ENCODE measurements at regions not wholly inside any gene's neighbourhood (a gene's known extent, or its start where the extent isn't known, plus 50 kb on each side); places are given as distances from the start of the nearest gene placed in this dataset.

DNA sequence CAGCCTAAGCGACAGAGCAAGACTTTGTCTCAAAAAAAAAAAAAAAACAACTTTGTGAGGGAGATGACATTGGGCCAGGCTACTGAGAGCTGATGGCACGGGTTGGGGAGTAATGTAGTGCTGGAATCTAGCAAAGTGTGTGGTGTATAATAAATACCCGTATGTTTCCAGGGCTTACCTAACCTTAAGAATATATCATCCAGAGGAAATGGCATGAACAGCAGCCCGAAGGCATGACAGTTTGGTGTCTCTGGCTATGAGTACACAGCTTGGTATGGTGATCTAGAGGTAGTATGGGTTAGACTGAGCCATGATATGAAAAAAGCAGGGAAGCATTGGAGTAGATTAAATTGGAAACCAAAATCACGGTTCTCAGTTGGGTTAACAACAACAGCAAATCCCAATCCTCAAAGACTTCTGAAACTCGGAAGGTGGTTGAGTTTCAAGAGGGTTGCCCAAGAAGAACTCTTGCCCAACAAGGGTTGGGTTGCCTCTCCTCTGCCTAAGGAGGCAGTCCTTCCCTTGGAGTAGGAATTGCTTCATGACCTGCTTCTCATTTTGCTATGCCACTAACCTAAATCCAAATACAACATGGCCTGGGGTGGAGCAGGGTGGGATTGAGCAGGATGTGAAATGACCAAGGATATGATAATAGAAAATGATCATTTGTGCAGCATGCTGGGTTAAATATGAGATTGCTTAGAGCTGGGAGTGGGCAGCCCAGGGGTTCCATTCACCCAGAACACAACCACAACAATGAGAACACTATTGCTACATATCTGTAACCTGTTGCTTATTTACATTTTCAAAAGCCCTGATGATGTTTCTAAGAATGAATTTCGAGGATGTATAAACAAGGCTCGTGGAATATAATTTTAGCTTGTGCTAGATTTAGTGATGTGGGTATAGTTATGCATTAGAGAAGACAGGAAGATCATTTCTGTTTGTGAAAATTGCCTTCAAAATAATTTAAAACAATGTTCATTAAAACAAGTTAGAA is 64.6 kb upstream of the ZFR start:
- H3K36me3 ChIP-seq (ENCODE audit: insufficient read depth, insufficient read length, low read length): no peaks in the 10 kb centered on the region
- no peak overlapping the region for H3K4me3 ChIP-seq (ENCODE audit: insufficient read length, low read depth)
- TF ChIP-seq SUZ12 (IDR thresholded peaks at IDR 0.05; ENCODE audit: extremely low read depth, insufficient read depth, insufficient read length) (no peak), ZNF274 (IDR thresholded peaks at IDR 0.05; ENCODE audit: low read depth, low read length) (no peak), YY1 (IDR thresholded peaks at IDR 0.05; ENCODE audit: insufficient read depth, insufficient read length) (no peak)
- H3K9ac ChIP-seq (ENCODE audit: insufficient read length, low read depth): no peak overlapping the region
- no peaks in the 10 kb centered on the region for H3K9me3 ChIP-seq (ENCODE audit: insufficient read depth, low read length)
- peaks cover 7% of the 10 kb centered on the region for H3K4me1 ChIP-seq (ENCODE audit: insufficient read depth, insufficient read length)
- DNase-seq (ENCODE audit: low read depth, low spot score): no peak
- H3K27me3 ChIP-seq (ENCODE audit: insufficient read depth, insufficient read length): no peaks in the 10 kb centered on the region

DNA sequence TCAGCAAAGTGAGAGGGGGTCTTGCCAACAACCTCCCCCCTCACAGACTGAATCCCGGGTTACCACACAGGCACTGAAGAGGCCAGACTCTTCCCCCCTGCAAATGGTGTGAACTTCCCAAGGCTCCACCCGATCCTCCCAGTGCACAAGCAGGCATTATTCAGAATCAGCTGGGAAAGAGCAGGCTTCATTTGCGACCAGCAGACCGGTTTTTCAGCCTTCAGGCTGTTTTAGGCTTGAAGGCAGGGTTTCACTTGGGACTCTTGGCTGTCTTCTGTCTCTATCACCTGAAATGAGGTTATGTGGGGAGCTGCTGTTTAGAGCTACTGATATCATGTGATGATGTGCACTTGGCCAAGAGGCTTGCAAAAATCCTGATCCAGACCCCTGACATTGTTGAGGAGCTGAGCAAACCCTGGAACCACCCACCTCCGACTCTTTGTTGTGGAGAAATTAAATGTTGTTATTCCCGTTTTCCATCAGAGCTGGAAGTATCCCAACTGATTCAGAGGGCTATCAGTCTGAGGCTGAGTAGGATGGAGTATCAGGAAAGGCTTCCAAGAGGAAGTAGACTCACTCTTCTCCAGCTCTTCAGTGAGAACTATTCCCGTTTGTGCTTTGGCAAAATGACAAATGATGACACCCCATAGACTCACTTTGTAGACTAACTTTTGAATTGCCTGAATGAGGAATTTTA is 63.3 kb upstream of the ZFR start:
- H3K9me3 ChIP-seq (ENCODE audit: insufficient read depth, low read length): no peaks in the 10 kb centered on the region
- peaks cover 7% of the 10 kb centered on the region for H3K4me1 ChIP-seq (ENCODE audit: insufficient read depth, insufficient read length)
- no peak for TF ChIP-seq ZNF274 (IDR thresholded peaks at IDR 0.05; ENCODE audit: low read depth, low read length)
- TF ChIP-seq YY1 (IDR thresholded peaks at IDR 0.05; ENCODE audit: insufficient read depth, insufficient read length): no peak
- TF ChIP-seq SUZ12 (IDR thresholded peaks at IDR 0.05; ENCODE audit: extremely low read depth, insufficient read depth, insufficient read length): no peak
- no peak for DNase-seq (ENCODE audit: low read depth, low spot score)
- no peaks in the 10 kb centered on the region for H3K27me3 ChIP-seq (ENCODE audit: insufficient read depth, insufficient read length)
- H3K4me3 ChIP-seq (ENCODE audit: insufficient read length, low read depth): no peak overlapping the region
- no peak overlapping the region for H3K9ac ChIP-seq (ENCODE audit: insufficient read length, low read depth)
- H3K36me3 ChIP-seq (ENCODE audit: insufficient read depth, insufficient read length, low read length): no peaks in the 10 kb centered on the region

DNA sequence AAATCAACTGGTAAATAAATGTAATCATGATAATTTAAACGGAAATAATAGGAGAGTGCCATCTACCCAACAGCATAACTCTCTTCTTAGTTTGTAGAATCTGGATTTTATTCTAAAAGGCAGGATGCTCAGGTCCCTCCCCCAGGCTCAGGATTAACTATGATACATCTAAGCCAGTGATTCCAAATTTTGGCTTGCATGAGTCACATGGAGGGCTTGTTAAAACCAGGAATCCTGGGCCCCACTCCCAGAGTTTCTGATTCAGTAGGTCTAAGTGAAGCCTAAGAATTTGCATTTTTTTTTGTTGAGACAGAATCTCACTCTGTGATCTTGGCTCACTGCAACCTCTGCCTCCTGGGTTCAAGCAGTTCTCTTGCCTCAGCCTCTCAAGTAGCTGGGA is 62.3 kb upstream of the ZFR start:
- H3K9ac ChIP-seq (ENCODE audit: insufficient read length, low read depth): no peak overlapping the region
- DNase-seq (ENCODE audit: low read depth, low spot score): no peak

DNA sequence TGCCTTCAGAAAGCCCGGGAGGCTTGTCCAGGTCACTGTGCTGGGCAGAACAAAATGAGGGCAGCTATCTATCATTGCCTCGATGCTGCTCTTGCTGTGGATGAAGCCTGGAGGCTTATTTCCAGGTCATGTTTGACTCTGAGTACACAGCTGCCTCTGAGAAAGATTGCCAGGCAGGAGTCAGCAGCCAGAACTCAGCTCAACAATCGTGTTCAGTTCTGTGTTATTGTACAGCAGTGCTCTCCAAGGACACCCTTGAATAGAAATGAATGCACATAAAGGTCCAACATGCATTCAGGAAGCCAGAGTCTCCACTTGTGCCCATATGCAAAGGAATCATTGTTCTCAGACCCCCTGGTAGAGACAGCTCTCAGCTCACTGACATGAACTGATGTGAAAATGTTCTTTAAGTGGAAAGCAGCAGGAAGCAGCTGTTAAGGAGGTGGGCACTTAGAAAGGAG is 61.7 kb upstream of the ZFR start:
- TF ChIP-seq ZNF274 (IDR thresholded peaks at IDR 0.05; ENCODE audit: low read depth, low read length) (no peak), SUZ12 (IDR thresholded peaks at IDR 0.05; ENCODE audit: extremely low read depth, insufficient read depth, insufficient read length) (no peak), YY1 (IDR thresholded peaks at IDR 0.05; ENCODE audit: insufficient read depth, insufficient read length) (no peak)
- DNase-seq (ENCODE audit: low read depth, low spot score): no peak
- H3K4me1 ChIP-seq (ENCODE audit: insufficient read depth, insufficient read length): peaks cover 7% of the 10 kb centered on the region
- no peak overlapping the region for H3K9ac ChIP-seq (ENCODE audit: insufficient read length, low read depth)
- H3K27me3 ChIP-seq (ENCODE audit: insufficient read depth, insufficient read length): no peaks in the 10 kb centered on the region
- H3K9me3 ChIP-seq (ENCODE audit: insufficient read depth, low read length): no peaks in the 10 kb centered on the region
- H3K36me3 ChIP-seq (ENCODE audit: insufficient read depth, insufficient read length, low read length): no peaks in the 10 kb centered on the region
- H3K4me3 ChIP-seq (ENCODE audit: insufficient read length, low read depth): no peak overlapping the region

More for the DNA sequence above, 62.3 kb upstream of the ZFR start:
- H3K4me1 ChIP-seq (ENCODE audit: insufficient read depth, insufficient read length): peaks cover 7% of the 10 kb centered on the region
- H3K36me3 ChIP-seq (ENCODE audit: insufficient read depth, insufficient read length, low read length): no peaks in the 10 kb centered on the region
- TF ChIP-seq SUZ12 (IDR thresholded peaks at IDR 0.05; ENCODE audit: extremely low read depth, insufficient read depth, insufficient read length) (no peak), YY1 (IDR thresholded peaks at IDR 0.05; ENCODE audit: insufficient read depth, insufficient read length) (no peak), ZNF274 (IDR thresholded peaks at IDR 0.05; ENCODE audit: low read depth, low read length) (no peak)
- H3K4me3 ChIP-seq (ENCODE audit: insufficient read length, low read depth): no peak overlapping the region
- no peaks in the 10 kb centered on the region for H3K9me3 ChIP-seq (ENCODE audit: insufficient read depth, low read length)
- no peaks in the 10 kb centered on the region for H3K27me3 ChIP-seq (ENCODE audit: insufficient read depth, insufficient read length)

DNA sequence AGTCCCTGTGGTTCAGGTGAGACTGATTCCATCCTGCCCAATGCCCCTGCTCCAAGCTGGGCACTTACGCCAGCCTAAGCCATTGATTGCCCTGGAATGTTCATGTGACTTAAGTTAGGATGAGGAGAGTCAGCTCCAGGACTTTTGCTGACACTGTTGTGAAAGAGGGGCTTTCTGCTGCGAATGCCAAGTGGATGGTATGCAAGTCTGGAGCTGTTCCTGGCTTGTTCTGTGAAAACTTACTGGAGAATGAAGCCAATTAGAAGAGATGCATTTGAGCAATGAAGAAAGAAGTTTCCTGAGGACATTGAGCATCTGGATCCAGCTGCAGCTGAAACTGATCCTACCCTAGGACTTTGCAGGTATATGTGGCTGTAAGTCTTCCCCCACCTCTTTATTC is 61.2 kb upstream of the ZFR start:
- H3K4me3 ChIP-seq (ENCODE audit: insufficient read length, low read depth): no peak overlapping the region
- H3K9me3 ChIP-seq (ENCODE audit: insufficient read depth, low read length): no peaks in the 10 kb centered on the region
- H3K4me1 ChIP-seq (ENCODE audit: insufficient read depth, insufficient read length): peaks cover 7% of the 10 kb centered on the region
- no peak for DNase-seq (ENCODE audit: low read depth, low spot score)
- no peaks in the 10 kb centered on the region for H3K36me3 ChIP-seq (ENCODE audit: insufficient read depth, insufficient read length, low read length)
- TF ChIP-seq ZNF274 (IDR thresholded peaks at IDR 0.05; ENCODE audit: low read depth, low read length): no peak
- TF ChIP-seq SUZ12 (IDR thresholded peaks at IDR 0.05; ENCODE audit: extremely low read depth, insufficient read depth, insufficient read length): no peak
- no peak for TF ChIP-seq YY1 (IDR thresholded peaks at IDR 0.05; ENCODE audit: insufficient read depth, insufficient read length)
- H3K9ac ChIP-seq (ENCODE audit: insufficient read length, low read depth): no peak overlapping the region
- no peaks in the 10 kb centered on the region for H3K27me3 ChIP-seq (ENCODE audit: insufficient read depth, insufficient read length)

DNA sequence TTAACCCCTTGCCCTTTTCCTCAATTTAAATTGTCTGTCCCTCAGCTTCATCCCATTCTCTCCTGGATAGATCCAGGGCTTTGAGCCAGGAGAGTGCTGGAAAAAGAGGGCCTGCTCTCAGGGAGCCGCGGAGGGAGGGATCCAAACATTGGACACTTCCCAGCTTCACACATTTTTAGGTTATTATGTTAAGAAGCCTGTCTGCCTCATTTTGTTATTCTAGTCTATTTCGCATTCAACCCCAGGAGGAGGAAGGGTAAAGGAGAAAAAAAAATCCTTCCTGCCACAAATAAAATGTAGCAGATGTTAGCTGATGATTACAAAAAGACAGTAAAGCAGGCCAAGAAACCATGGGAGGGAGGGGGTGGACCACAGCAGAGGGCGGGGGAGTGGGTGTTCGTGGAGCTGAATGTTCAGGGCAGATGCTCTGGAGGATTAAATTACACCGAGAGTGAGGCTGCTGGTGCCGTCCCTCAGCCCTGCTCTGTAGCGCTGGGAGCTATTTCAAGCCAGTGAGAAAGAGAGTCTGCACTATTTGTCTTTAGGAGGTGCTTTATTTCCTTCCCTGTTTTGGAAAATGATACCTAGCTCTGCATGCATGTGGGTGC is 60.6 kb upstream of the ZFR start:
- Histone ChIP-seq H3K36me3 (ENCODE audit: insufficient read depth, insufficient read length, low read length) (no peaks in the 10 kb centered on the region), H3K4me3 (ENCODE audit: insufficient read length, low read depth) (no peak overlapping the region), H3K9ac (ENCODE audit: insufficient read length, low read depth) (no peak overlapping the region), H3K27me3 (ENCODE audit: insufficient read depth, insufficient read length) (no peaks in the 10 kb centered on the region), H3K4me1 (ENCODE audit: insufficient read depth, insufficient read length) (peaks cover 7% of the 10 kb centered on the region), H3K9me3 (ENCODE audit: insufficient read depth, low read length) (no peaks in the 10 kb centered on the region)
- TF ChIP-seq SUZ12 (IDR thresholded peaks at IDR 0.05; ENCODE audit: extremely low read depth, insufficient read depth, insufficient read length) (no peak), YY1 (IDR thresholded peaks at IDR 0.05; ENCODE audit: insufficient read depth, insufficient read length) (no peak), ZNF274 (IDR thresholded peaks at IDR 0.05; ENCODE audit: low read depth, low read length) (no peak)
- no peak for DNase-seq (ENCODE audit: low read depth, low spot score)

Measured in NT2/D1 (cell line).